ENCODE measurements at regions not wholly inside any gene's neighbourhood (a gene's known extent, or its start where the extent isn't known, plus 50 kb on each side); places are given as distances from the start of the nearest gene placed in this dataset.
A peak's percentile ranks its signal among the peaks of the same experiment; 100 is the strongest.
"Not testable (repeated sequence)": the region's sequence is repeated elsewhere in the genome, so short reads cannot be mapped to it uniquely, and the experiment has no call there.

DNA sequence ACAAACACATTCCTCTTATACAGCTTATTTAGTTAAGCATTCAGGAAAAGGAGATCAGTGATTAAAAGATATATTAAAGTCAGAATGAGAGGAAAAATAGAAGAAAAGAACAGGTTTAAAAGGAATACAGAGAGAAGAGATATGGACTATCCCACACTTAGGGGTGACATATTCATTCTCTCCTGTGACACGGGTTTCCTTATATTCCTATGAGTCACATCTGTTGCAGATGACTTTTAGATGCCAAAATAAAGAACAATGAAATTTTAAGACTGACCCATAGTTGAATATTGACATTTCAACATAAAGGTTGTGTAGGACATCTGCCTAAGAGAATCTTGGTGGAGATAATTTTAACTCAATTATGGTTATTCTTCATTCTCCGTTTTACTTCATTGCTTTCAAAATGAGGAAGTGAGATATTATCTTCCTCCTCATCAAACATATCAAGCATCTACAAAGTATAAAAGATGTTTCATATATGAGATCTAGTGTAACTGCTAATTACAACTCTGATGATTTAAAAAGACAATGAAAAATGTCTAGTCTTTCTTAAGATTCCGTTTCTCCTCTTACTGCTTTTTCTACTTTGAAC is 1336.7 kb upstream of the CITED2 start:
- DNase-seq, result no peak

DNA sequence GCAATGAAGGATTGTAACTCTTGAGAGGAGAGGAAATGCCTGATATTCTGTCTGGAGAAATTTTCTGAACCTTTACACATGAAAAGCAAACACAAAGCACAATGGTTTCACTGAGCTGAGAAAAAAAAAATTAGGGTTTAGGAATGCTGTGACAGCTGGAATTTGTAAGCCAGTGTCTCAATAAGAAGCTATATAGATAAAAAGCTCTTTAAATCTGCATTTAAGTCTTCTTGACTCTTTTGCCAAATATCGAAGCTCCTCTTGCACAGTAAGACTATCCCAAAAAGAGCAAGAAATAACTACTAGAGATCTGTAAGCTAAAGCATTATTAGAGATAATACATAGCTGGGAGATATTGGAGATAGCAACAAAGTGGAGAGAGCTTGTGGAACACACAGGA is 1334.0 kb upstream of the CITED2 start:
- DNase-seq, result no peak

DNA sequence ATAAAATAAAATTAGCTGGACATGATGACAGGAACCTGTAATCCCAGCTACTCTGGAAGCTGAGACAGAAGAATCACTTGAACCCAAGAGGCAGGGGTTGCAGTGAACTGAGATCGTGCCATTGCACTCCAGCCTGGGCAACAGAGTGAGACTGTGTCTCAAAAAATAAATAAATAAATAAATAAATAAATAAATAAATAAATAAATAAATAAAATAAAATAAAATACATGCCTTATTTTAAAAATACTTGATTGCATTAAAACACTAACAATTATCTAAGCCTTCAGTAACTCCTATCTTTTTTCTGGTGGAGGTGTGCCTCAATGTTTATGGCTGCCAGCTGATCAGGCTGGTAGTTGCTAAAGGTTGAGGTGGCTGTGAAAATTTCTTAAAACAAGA is 1329.6 kb upstream of the CITED2 start:
- not testable (repeated sequence) for DNase-seq

DNA sequence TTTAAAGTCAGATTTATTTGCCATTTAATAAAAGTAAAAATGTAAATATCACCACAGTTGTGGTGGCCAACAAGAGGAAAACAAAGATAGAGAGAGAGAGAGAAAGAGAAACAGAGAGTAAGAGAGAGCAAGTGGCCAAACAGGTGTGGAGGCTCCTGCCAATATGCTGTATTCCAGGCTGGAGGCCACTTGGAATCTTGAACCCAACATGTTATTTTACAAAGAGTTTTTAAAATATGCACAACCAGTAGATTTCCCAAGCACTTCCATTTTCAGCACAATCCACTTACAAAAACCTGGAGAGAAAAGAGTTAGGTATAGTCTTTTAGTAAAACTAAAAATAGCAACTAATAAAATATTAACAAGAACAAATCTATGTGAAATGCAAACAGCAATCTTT is 1323.1 kb upstream of the CITED2 start:
- DNase-seq, result no peak

DNA sequence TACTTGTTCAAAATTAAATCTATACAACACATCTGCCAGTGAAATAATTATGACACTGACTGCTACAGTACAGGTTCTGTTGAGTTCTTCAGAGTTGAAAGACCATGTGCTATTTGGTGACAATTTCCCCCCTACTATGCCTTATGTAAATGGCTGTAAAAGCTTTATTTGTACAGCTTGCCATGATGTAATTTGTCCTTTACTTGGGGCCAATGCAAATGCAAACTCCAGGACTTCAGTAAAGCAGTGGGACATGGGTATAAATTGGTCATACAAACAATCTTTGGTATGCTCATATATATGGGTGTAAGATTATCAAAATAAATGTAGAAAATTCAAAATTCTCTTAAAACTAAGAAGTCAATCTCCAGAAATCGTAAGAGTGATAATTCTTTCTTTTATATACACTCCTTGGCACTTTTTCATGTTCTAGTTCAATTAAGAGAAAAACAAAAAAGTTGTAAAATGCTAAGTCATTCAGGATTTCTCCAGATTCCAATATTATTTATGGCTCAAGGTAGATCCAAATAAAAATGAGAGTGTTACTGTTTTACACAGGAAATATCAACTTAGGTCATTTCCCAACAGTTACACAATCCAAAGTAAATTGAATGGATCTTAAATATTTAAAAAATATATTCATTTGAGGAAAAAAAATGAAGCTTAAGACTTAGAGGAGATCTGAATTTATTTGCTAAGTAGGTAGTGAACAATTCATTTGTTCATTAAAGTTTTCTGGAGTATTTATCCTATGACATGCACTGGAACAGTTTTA is 1310.5 kb upstream of the CITED2 start:
- DNase-seq, result no peak

DNA sequence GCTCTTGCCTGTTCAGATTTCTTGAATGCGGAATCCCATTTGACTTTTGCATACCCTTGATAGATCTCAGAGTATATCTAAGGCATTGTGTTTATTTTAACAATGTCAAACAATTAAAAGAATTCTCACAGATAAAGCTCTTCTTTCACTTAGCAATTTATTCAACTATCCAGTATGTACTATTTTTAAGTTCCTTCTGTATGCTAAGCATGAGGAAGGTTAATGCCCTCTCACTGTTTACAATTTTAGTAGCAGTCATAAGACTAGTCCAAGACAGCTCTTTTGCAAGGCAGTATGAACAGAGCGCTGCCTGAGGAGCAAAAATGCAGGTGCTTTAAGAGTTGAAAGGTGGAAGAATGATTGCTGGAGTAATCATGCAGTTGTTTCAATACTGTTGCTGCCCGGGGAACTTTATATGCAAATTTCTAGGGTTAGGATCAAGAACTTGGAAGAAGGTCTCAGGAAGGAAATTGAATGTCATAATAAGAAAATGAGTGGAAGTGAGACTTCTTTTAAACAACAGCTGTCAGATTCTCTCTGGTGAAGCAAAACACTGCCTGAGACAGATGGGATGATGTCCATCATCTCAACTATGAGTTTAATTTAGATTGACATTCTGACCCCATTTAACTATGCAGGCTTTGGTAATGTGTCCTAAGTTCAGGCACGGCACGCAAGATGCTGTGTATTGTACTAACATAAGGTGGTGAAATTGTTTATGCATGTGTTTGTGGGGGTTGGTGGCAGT is 1303.5 kb upstream of the CITED2 start:
- no peak for DNase-seq

DNA sequence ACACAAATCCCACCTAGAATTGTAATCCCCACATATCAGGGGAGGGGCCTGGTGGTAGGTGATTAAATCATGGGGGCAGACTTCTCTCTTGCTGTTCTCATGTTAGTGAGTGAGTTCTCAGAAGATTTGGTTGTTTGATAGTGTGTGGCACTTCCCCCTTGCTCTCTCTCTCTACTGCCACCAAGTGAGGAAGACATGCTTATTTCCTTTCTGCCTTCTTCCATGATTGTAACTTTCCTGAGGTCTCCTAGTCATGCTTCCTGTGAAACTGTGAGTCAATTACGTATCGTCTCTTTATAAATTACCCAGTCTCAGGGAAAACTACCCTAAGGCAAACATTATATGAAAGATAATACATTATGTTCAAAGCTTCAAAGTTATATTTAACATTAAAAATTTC is 1297.5 kb upstream of the CITED2 start:
- DNase-seq, result no peak

DNA sequence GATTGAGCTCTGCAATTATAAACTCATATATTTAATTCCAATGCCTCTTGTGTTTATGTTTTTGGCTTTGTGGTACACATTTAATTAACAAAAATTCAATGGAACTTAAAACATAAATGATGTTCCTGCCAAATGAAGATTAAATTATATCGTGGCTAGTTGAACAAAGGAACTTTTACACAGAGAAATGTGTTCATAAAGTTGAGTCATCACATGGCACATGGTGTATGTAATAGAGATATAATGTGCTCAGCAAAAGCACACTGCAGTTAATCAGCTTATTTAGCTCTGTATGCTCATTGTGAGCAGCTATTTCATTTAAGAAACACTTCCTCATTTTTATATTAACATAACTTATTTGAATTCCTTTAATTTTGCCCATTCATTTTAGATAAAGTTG is 1295.6 kb upstream of the CITED2 start:
- no peak for DNase-seq

DNA sequence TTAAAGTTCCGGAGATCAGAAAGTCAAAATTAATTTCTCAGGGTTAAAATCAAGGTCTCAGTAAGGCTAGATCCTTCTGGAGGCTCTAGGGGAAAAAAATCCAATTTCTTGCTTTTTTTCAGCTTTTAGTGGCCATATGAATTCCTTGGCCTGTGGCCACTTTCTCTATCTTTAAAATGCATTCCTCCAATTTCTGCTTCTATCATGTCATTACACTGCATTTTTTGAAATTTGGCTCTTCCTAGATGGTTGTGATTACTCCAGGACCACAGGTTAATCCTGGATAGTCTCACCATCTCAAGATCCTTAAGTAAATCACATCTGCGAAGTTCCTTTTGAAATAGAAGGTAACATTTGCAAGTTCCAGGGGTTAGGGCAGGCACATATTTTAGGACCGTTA is 1294.9 kb upstream of the CITED2 start:
- no peak for DNase-seq

DNA sequence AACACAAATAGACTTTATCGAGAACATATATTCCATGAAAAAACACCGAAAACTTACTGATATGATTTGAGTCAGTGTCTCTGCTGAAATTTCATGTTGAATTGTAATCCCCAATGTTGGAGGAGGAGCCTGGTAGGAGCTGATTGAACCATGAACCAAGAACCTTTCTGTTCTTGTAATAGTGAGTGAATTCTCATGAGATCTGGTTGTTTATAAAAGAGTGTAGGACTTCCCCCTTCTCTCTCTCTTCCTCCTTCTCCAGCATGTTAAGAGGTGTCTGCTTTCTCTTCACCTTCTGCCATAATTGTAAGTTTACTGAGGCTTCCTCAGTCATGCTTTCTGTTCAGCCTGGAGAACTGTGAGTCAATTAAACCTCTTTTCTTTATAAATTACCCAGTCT is 1289.3 kb upstream of the CITED2 start:
- DNase-seq, result no peak

DNA sequence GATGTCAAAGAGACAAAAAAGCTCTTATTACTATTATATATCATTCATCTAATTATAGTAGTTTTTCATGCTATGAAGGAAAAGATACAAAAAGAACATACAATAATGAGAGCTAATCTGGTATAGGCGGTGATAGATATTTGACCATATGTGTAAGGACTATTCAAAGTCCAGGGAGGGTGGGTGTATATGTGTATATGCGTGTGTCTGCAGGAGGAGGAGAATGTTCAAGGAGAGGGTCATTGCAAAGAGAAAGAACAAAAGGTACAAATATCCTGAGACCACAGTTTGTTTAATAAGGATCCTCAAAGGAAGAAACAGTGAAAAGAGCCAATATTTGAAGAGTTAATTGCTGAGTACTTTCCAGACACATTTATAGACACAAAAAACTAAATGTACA is 1288.6 kb upstream of the CITED2 start:
- DNase-seq, result no peak

DNA sequence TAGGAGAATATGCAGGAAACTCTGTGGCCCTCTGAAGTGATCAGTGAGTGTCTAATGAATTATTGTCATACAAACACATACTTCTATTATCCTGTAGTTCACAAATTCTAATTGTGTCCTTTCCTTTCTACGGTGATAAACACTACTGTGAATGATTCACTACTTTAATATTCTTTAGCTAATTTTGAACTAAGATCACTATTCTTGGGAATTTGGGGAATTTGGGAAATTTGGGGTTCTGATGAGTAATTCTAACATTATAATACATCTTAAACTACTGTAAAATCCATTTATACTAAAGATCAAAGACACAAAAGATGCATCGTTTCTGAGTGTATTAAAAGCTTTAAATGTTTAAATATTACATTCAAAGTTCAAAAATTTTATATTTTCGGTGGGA is 1287.2 kb upstream of the CITED2 start:
- DNase-seq, result peak; percentile 15

DNA sequence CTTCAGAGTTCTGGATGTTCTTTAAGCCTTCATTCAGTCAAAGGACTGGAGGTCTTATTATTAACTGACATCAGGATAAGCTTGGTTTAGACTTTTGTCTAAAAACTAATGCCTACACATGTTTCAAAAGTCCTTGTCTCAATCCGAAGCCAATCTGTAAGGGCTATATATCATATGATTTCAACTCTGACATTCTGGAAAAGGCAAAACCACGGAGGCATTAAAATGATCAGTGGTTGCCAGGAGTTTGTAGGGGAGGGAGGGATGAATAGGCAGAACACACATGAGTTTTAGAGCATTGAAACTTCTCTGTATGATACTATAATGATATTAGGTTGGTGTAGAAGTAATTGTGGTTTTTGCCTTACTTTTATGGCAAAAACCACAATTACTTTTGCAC is 1285.8 kb upstream of the CITED2 start:
- no peak for DNase-seq

DNA sequence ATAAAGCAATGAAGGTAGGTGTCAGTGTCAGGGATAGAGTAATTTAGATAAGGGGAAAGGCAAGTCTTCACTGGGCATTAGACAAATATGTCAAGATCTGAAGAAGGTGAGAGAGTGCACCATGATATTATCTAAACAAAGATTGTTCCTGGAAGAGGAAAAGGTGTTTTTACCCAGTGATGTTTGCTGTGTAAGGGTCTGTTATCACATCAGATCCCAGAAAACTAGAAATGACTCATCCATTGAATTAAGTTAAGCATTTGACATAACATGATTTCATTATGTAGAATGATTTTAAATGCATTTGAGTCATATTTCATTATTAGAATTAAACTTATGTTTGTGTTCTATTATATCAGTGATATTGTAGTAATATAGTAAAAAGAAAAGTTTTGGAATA is 1279.5 kb upstream of the CITED2 start:
- peak; percentile 18 for DNase-seq

DNA sequence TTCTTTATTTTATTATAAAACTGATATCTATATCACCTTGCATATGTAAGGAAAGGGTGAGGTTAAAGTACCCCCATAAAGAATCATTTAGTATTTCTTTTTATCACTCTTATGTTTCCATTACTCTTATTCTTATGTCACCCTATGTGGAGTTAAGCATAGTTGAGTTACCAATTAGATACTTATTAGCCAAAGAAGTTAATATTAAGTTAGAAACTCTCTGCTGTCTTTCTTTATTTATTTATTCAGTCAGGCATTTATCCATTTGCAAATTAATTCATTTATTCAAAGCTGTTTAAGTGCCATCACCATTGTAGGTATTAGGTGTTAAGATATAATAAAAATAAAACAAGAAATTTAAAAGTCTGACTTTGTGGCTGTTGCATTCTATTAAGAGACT is 1279.1 kb upstream of the CITED2 start:
- DNase-seq, result peak; percentile 55

DNA sequence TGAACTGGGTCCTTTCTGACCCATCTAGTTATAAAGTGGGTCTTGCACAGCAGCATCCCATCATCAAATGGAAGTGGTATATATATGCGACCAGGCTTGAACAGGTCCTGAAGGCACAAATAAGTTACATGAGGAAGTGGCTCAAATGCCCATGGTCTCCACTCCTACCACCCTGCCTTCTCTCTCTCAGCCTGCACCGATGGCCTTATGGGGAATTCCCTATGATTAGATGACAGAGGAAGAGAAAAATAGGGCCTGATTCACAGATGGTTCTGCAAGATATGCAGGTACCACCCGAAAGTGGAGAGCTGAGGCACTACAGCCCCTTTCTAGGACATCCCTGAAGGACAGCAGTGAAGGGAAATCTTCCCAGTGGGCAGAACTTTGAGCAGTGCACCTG is 1275.1 kb upstream of the CITED2 start:
- not testable (repeated sequence) for DNase-seq

DNA sequence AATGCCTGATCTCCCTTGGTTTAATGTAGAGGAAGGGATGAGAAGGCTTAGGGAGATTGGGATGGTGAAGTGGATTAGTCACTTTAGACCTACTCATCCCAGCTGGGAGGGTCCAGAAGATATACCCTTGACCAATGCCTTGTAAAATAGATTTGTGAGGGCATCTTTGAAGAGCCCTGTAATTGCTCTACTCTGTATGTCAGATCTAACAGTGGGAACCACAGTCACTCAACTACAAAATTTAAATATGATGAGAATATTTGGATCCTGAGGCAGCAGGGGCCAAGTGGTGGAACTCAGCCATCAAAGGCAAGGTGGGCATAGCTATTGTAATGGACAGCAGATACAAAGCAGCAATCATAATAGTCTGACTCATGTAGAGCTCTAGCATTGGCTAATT is 1272.9 kb upstream of the CITED2 start:
- DNase-seq, result not testable (repeated sequence)

DNA sequence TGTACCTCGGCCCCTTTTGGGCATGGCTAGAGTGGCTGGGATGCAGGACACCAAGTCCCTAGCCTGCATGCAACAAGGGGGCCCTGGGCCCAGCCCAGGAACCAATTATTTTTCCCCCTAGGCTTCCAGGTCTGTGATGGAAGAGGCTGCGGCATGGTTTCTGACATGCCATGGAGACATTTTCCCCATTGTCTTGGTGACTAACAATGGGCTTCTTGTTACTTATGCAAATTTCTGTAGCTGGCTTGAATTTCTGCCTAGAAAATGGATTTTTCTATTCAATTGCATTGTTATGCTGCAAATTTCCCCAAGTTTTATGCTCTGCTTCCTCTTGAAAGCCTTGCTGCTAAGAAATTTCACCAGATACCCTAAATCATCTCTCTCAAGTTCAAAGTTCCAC is 1269.6 kb upstream of the CITED2 start:
- no peak for DNase-seq

DNA sequence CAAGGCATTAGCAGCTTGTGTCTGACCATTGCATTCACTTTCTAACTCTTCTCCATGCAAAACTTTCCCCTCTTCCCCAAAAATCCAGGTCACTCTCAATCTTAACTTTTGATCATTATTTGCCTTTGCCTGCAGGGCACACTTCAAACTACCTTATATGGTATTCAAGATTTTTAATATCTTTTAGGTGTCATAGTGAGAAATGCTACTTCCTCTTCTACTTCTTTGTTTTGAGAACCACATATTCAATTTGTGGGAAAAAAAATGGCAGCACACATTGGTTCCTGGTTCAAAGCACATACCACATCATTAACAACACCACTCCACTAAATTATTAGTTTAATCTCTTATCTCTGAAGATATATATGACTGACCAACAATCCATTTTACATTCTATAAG is 1267.0 kb upstream of the CITED2 start:
- no peak for DNase-seq

DNA sequence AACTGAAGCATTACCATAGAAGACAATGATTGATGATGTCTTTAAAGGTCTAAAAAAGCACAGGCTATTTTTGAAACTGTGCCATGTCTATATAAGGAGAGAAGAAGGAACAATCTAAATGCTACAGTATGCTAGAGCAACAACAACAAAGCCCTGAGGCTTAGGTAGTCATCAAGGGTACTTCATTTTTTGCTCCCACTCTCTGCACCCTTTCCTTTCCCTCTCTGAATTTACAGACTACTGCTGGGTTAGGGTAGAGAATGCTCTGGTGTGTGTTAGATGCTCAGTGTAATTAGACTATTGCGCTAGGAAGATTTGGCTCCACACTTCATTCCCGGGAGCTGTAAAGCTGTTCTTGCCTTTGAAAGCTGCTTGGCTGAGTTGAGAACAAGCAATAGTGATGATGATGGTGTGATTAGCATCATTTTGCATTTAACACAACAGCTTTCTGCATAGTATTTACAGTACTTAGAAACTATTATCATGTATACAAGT is 1262.5 kb upstream of the CITED2 start:
- DNase-seq, result no peak

DNA sequence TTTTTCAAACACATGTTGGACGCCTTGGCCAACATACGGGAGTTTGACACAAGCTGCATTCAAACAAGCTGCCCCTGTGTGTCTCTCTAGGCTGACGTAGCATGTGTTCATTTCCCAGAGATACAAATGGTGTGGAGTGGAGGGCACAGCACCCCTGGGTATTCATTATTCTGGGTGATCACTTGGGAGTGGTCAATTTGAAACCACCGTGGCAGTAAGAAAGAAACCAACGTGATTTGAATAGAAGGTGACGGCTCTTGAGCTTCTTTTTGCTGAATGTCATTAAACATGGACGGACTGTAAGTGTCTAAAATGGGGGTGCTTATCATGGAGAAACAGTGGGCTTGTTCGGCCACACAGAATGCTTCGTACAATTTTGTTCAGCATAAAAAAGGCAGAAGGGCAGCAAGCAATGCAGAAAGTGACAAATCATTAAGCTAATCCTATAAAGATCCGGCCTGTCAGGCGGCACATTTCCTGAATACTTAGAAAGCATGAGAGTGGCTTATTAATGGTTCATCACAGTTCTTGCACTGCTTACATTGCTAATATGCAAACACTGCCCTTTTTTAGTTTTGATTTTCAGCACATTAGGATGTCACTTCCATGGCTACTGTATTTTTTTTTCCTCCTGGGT is 1261.9 kb upstream of the CITED2 start:
- DNase-seq, result peak; percentile 74

DNA sequence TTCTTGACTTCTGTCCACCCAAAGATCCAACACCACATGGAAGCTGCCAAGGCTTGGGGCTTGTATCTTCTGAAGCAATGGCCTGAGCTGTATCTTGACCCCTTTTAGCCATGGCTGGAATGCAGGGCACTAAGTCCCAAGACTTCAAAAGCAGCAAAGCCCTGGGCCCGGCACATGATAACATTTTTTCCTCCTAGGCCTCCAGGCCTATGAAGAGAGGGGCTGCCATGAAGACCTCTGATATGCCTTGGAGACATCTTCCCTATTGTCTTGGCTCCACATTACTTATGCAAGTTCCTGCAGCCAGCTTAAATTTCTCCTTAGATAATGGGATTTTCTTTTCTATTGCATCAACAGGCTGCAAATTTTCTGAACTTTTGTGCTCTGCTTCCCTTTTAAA is 1252.6 kb upstream of the CITED2 start:
- DNase-seq, result no peak

DNA sequence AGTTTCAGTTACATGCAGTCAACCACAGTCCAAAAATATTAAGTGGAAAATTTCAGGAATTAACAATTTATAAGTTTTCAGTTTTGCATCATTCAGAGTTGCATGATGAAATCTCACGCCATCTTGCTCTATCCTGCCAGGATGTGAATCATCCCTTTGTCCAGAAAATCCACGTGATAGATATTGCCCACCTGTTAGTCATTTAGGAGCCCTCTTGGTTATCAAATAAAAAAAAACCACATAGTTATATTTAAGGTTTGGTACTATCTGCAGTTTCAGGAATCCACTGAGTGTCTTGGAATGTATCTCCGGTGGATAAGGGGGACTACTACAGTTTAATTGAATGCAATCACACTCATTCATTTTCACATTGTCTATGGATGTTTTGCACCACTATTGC is 1249.0 kb upstream of the CITED2 start:
- DNase-seq, result no peak

DNA sequence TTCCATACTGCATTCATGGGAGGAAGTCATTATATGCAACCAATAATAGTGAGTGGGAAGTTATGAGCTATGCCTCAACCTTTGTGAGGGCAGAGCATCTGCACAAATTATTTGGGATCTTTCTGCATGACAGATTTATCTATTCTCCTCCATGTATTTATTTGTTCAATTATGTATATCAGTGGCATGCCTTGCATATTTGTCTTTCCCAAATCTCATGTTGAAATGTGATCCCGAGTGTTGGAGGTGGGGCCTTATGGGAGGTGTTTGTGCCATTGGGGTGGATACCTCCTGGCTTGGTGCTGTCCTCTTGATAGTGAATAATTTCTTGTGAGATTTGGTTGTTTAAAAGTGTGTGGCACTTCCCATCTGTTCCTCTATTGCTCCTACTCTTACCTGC is 1246.0 kb upstream of the CITED2 start:
- DNase-seq, result no peak
